Thymus (tissue), 11 donors: ENCODE measurements at regions not wholly inside any gene's neighbourhood (a gene's known extent, or its start where the extent isn't known, plus 50 kb on each side); places are given as distances from the start of the nearest gene placed in this dataset.
"Not testable (repeated sequence)": the region's sequence is repeated elsewhere in the genome, so short reads cannot be mapped to it uniquely, and the experiment has no call there.

Experiments used
- DNase-seq, 9 donors: peaks; one replicate each; pipeline ENCODE4 v3.0.0-alpha.2; 2013; ENCODE audit warnings: low spot score in 9 of 9, low read depth in 6 of 9, missing footprints in 1 of 9
- H3K27ac ChIP-seq, 2 donors: one replicate each; pipeline ENCODE4 v1.5.1; 2013; ENCODE audit warnings: control low read depth in 1 of 2, low read depth in 1 of 2, low read length in 1 of 2, mild to moderate bottlenecking in 1 of 2, moderate library complexity in 1 of 2
- H3K27me3 ChIP-seq, 2 donors: one replicate each; pipeline ENCODE4 v1.5.1; 2013; ENCODE audit warnings: low read length in 1 of 2; ENCODE audit not compliant: control insufficient read depth in 2 of 2, insufficient read depth in 1 of 2
- H3K36me3 ChIP-seq, 2 donors: one replicate each; pipeline ENCODE4 v1.5.1; 2013; ENCODE audit warnings: low read length in 1 of 2, mild to moderate bottlenecking in 1 of 2, moderate library complexity in 1 of 2; ENCODE audit not compliant: control insufficient read depth in 2 of 2, insufficient read depth in 2 of 2
- H3K4me1 ChIP-seq, 2 donors: one replicate each; pipeline ENCODE4 v1.5.1; 2013; ENCODE audit warnings: low read length in 2 of 2; ENCODE audit not compliant: control insufficient read depth in 2 of 2, insufficient read depth in 2 of 2
- H3K4me3 ChIP-seq, 2 donors: one replicate each; pipeline ENCODE4 v1.5.1; 2013; ENCODE audit warnings: low read length in 2 of 2, control low read depth in 1 of 2, mild to moderate bottlenecking in 1 of 2
- H3K9me3 ChIP-seq, 2 donors: one replicate each; pipeline ENCODE4 v1.5.1; 2013; ENCODE audit warnings: low read length in 1 of 2, mild to moderate bottlenecking in 1 of 2; ENCODE audit not compliant: control insufficient read depth in 2 of 2, insufficient read depth in 1 of 2
- WGBS: extraction: QIAGEN DNeasy Blood & Tissue Kit; methylation state at CpG from one replicate; pipeline ENCODE4 v1.1.7; 2013; 5-methylcytosine and 5-hydroxymethylcytosine counted together
- donor health status: healthy.

GRCh38 chr6:57998858-57999619 is 681.6 kb downstream of the PRIM2 start:
- H3K27ac ChIP-seq, H3K27me3 ChIP-seq, H3K36me3 ChIP-seq, DNase-seq, H3K9me3 ChIP-seq, H3K4me3 ChIP-seq, H3K4me1 ChIP-seq: not testable (repeated sequence)
- 70% methylated on average over 6 of the region's 6 CpGs for WGBS

- not testable (repeated sequence) for H3K36me3 ChIP-seq, H3K27me3 ChIP-seq, DNase-seq, H3K9me3 ChIP-seq, H3K4me1 ChIP-seq, H3K27ac ChIP-seq, H3K4me3 ChIP-seq
- 87% methylated on average over 5 of the region's 6 CpGs for WGBS
Observed at GRCh38 chr6:58000233-58000632, 682.8 kb downstream of the PRIM2 start.

- not testable (repeated sequence) for H3K4me3 ChIP-seq, H3K9me3 ChIP-seq
Observed at GRCh38 chr6:58003417-58004167, 686.2 kb downstream of the PRIM2 start.

DNA sequence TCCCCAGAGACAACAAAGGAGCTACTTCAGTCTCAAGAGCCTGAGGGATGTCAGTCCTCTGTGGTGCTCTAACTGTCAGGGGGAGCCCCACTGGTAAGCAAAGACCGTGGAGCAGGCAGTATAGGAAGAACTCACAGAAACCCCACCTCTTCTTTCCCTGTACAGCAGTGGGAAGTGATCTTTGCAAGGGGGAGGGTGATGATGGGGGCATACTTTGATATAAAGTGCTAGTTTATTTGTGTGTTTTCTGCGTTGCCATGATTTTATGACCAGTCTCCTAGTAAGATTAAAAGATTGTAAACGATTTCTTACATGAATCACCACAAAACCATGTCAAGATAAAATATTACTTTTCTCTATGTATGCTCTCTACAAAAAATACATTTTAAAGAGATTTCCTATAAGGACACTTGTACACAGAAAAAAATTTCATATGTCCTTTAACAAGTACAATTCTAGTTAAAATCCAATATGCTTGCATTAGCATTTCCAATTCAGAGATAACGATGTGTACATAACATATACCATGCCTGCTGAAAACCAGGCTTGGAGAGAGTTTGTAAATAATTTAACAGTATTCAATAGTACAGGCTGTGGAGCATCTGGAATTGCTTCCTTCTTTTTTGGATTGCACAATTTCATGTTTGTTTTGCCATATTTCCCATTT is 690.0 kb downstream of the PRIM2 start:
- WGBS, result 84% methylated on average over 4 of the region's 4 CpGs
- H3K27ac ChIP-seq, DNase-seq: not testable (repeated sequence)

More at GRCh38 chr6:58003417-58004167, 686.2 kb downstream of the PRIM2 start:
- not testable (repeated sequence) for H3K4me1 ChIP-seq, H3K36me3 ChIP-seq, DNase-seq, H3K27ac ChIP-seq, H3K27me3 ChIP-seq

DNA sequence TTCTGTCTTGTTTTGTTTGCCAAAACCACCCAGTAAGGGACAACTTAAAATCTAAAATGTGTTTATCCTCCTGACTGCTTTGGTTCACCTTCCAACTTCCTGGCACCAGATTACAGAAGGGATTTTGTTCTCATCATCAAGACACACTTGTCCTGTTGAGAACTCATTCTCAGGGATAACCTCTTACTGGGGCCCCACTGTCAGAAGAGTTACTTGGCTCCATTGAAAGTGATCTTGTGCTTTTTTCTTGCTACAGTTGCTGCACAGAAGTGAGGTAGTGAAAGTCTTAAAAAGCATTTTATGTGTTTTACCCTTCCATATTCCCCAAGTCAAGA is 690.5 kb downstream of the PRIM2 start:
- not testable (repeated sequence) for H3K27ac ChIP-seq, H3K27me3 ChIP-seq, H3K9me3 ChIP-seq, H3K4me1 ChIP-seq, H3K36me3 ChIP-seq, DNase-seq, H3K4me3 ChIP-seq

More for the DNA sequence above, 690.0 kb downstream of the PRIM2 start:
- H3K4me1 ChIP-seq, H3K9me3 ChIP-seq, H3K27me3 ChIP-seq, H3K36me3 ChIP-seq, H3K4me3 ChIP-seq: not testable (repeated sequence)

GRCh38 chr6:58011954-58012600 is 694.6 kb downstream of the PRIM2 start:
- not testable (repeated sequence) for H3K27me3 ChIP-seq, H3K4me1 ChIP-seq, H3K4me3 ChIP-seq, H3K27ac ChIP-seq, DNase-seq, H3K9me3 ChIP-seq, H3K36me3 ChIP-seq
- 92% methylated on average over 7 of the region's 8 CpGs for WGBS

DNA sequence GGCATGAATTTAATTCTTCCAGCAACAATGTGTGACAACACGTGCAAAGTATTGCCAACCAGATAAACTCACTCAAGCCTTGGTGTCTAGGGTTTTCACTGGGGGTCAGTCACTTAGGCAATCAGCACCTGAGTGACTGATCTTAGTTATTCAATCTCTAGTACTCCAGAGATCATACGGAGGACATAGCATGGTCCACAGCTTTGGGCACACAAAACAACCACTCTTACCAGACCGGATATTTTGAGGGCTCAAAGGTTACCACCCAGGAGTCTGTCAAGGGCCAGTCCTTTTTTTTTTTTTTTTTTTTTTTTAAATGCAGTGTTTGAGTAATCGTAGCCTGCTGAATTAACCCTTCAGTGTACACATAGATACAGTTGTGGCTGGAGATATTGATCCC is 699.2 kb downstream of the PRIM2 start:
- 81% methylated on average over 4 of the region's 4 CpGs for WGBS
- not testable (repeated sequence) for H3K4me1 ChIP-seq, H3K4me3 ChIP-seq, H3K27ac ChIP-seq, H3K9me3 ChIP-seq, H3K36me3 ChIP-seq, DNase-seq, H3K27me3 ChIP-seq

DNA sequence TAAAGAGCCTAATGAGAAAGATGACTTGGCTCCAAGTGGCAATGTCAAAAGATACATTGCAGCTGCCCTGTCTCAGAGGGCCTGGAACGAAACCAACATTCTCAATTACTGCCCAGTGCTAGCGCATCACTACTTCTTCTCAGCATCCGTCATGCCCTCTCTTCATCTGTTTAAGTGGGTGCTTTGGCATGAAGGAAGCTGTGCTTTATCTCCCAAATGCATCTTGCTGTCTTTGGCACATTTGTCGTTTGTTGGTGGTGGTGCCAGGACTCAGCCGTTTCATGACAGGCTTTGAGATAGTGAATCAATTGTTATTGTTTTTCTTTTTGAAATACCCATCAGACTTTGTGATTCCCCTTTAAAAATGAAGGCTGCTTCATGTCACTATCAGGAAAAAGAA is 710.8 kb downstream of the PRIM2 start:
- not testable (repeated sequence) for H3K27me3 ChIP-seq, H3K4me1 ChIP-seq, H3K36me3 ChIP-seq, H3K4me3 ChIP-seq, DNase-seq, H3K9me3 ChIP-seq, H3K27ac ChIP-seq
- 80% methylated on average over 5 of the region's 5 CpGs for WGBS

DNA sequence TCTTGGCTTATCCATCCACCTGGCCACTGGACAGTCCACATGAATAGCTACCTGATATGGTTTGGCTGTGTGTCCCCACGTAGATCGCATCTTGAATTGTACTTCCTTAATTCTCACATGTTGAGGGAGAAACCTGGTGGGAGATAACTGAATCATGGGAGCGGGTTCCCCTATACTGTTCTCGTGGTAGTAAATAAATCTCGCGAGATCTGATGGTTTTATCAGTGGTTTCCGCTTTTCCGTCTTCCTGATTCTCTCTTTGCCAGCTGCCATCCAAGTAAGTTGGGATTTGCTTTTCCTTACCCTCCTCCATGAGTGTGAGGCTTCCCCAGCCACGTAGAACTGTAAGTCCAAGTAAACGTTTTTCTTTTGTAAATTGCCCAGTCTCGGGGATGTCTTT is 720.8 kb downstream of the PRIM2 start:
- DNase-seq, H3K9me3 ChIP-seq, H3K27me3 ChIP-seq, H3K4me3 ChIP-seq, H3K27ac ChIP-seq, H3K36me3 ChIP-seq, H3K4me1 ChIP-seq: not testable (repeated sequence)
- WGBS, result 91% methylated on average over 11 of the region's 11 CpGs
